ENCODE measurements at regions not wholly inside any gene's neighbourhood (a gene's known extent, or its start where the extent isn't known, plus 50 kb on each side); places are given as distances from the start of the nearest gene placed in this dataset.

- no peak overlapping the region for H3K9ac ChIP-seq (ENCODE audit: low read depth, low read length)
- DNase-seq: peak; percentile 33
- H2AK5ac ChIP-seq (ENCODE audit: low read depth, low read length): no peak overlapping the region
- H3K18ac ChIP-seq (ENCODE audit: low read depth, low read length): no peak overlapping the region
- H2BK120ac ChIP-seq (ENCODE audit: low read depth, low read length): no peak overlapping the region
- no peaks in the 10 kb centered on the region for H3K36me3 ChIP-seq (ENCODE audit: control insufficient read depth, insufficient read depth, low read length)
- in situ Hi-C loops (cut with MboI; ENCODE audit: low sequenced_read_pairs): no loop called here
- H3K4ac ChIP-seq (ENCODE audit: low read depth, low read length): no peak overlapping the region
- no peak overlapping the region for H4K91ac ChIP-seq (ENCODE audit: insufficient read depth, low read depth, low read length)
- ChIA-PET POLR2A (ENCODE audit: unreplicated experiment) (no interaction called here), CTCF (no interaction called here)
- no peak overlapping the region for H3K4me3 ChIP-seq (ENCODE audit: insufficient read depth, low read depth, low read length)
- no peak overlapping the region for H2AK9ac ChIP-seq (replicated peaks; ENCODE audit: low read depth, low read length, poor library complexity)
- dilution Hi-C loops (cut with HindIII; ENCODE audit: low sequenced_read_pairs, unreplicated experiment): no loop called here
- no peak overlapping the region for H2AFZ ChIP-seq (replicated peaks; ENCODE audit: low read length, poor library complexity)
- H4K8ac ChIP-seq (ENCODE audit: low read depth in 2 of 2, low read length in 2 of 2): no peak overlapping the region
- no peak overlapping the region for H3K14ac ChIP-seq (replicated peaks; ENCODE audit: low read depth, low read length)
- no peaks in the 10 kb centered on the region for H3K79me1 ChIP-seq (ENCODE audit: low read depth in 1 of 2, low read length in 2 of 2)
- ATAC-seq (ENCODE audit: low read depth): peak; percentile 75; the same call in 1 of the 2 replicates
- H3K9me1 ChIP-seq (ENCODE audit: insufficient read depth, low read length): no peaks in the 10 kb centered on the region
- TF ChIP-seq FOS (IDR thresholded peaks at IDR 0.05; ENCODE audit: low read depth, low read length): no peak
- no peak for TF ChIP-seq POLR2A (IDR thresholded peaks at IDR 0.05; ENCODE audit: low read depth, low read length)
- no peak for TF ChIP-seq ELK1 (IDR thresholded peaks at IDR 0.05; ENCODE audit: borderline replicate concordance, low read depth, low read length)
- no peak for TF ChIP-seq CHD1 (IDR thresholded peaks at IDR 0.05; ENCODE audit: low read depth, low read length)
- TF ChIP-seq RFX5 (IDR thresholded peaks at IDR 0.05; ENCODE audit: low read depth, low read length): no peak
- no peak for TF ChIP-seq USF2 (IDR thresholded peaks at IDR 0.05; ENCODE audit: low read depth, low read length)
- TF ChIP-seq, protein P1, sequence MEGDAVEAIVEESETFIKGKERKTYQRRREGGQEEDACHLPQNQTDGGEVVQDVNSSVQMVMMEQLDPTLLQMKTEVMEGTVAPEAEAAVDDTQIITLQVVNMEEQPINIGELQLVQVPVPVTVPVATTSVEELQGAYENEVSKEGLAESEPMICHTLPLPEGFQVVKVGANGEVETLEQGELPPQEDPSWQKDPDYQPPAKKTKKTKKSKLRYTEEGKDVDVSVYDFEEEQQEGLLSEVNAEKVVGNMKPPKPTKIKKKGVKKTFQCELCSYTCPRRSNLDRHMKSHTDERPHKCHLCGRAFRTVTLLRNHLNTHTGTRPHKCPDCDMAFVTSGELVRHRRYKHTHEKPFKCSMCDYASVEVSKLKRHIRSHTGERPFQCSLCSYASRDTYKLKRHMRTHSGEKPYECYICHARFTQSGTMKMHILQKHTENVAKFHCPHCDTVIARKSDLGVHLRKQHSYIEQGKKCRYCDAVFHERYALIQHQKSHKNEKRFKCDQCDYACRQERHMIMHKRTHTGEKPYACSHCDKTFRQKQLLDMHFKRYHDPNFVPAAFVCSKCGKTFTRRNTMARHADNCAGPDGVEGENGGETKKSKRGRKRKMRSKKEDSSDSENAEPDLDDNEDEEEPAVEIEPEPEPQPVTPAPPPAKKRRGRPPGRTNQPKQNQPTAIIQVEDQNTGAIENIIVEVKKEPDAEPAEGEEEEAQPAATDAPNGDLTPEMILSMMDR (conservative IDR thresholded peaks at IDR 0.05; ENCODE audit: low read depth, low read length): no peak
- TF ChIP-seq CEBPB (IDR thresholded peaks at IDR 0.05; ENCODE audit: low read depth, low read length): no peak
- TF ChIP-seq MAZ (IDR thresholded peaks at IDR 0.05; ENCODE audit: borderline replicate concordance, low read depth, low read length): no peak
- no peak for TF ChIP-seq BHLHE40 (IDR thresholded peaks at IDR 0.05; ENCODE audit: low read depth, low read length)
- TF ChIP-seq SMC3 (IDR thresholded peaks at IDR 0.05; ENCODE audit: low read depth, low read length): no peak
- TF ChIP-seq MXI1 (IDR thresholded peaks at IDR 0.05; ENCODE audit: borderline replicate concordance, low read depth, low read length): no peak
- no peaks in the 10 kb centered on the region for H4K20me1 ChIP-seq (ENCODE audit: insufficient read depth, low read length)
- H4K5ac ChIP-seq (ENCODE audit: low read depth, low read length): no peak overlapping the region
- H3K4me1 ChIP-seq (ENCODE audit: control insufficient read depth, insufficient read depth, low read length): no peaks in the 10 kb centered on the region
- no peak overlapping the region for H2BK20ac ChIP-seq (ENCODE audit: low read depth, low read length)
- H3K4me2 ChIP-seq (ENCODE audit: low read depth, low read length): no peak overlapping the region; the same call in 1 of the 2 replicates
- H3K27me3 ChIP-seq (ENCODE audit: control insufficient read depth, insufficient read depth, low read length): no peaks in the 10 kb centered on the region
- no TSS peak for BruUV-seq (replicated peaks)
- H3K23ac ChIP-seq (ENCODE audit: low read depth, low read length): no peak overlapping the region
- H2BK15ac ChIP-seq (ENCODE audit: low read depth, low read length): no peak overlapping the region
- no peaks in the 10 kb centered on the region for H3K9me3 ChIP-seq (ENCODE audit: control insufficient read depth, insufficient read depth, low read length)
- no peak overlapping the region for H2BK5ac ChIP-seq (ENCODE audit: low read depth, low read length, poor library complexity, severe bottlenecking)
- no peak overlapping the region for H3K56ac ChIP-seq (ENCODE audit: extremely low read depth, insufficient read depth, low read length)
- H3K27ac ChIP-seq (ENCODE audit: insufficient read depth, low read length): no peak overlapping the region
- intact Hi-C loops (cut with micrococcal nuclease): no loop called here
Measured at GRCh38 chr3:165669504-165669903, 167.7 kb downstream of the BCHE start.

All from IMR-90 (cell line).